Gastroesophageal sphincter (tissue), 3 donors: ENCODE measurements at regions not wholly inside any gene's neighbourhood (a gene's known extent, or its start where the extent isn't known, plus 50 kb on each side); places are given as distances from the start of the nearest gene placed in this dataset.

Source experiments
- POLR2A ChIP-seq, 2 donors: fragments of 450-650 bp; IDR thresholded peaks; one replicate each; pipeline ENCODE4 v1.6.1; 2017; ENCODE audit warnings: antibody characterized with exemption in 2 of 2, mild to moderate bottlenecking in 2 of 2, moderate library complexity in 1 of 2
- TF ChIP-seq, protein P1 (sequence below), 4 experiments: fragments of 200-600 bp in 2 of 4; fragments of 450-650 bp in 2 of 4; sonication (generic) in 1 of 4; IDR thresholded peaks; one replicate each; pipeline ENCODE4 v1.5.1; 2017 to 2019; ENCODE audit warnings: antibody characterized with exemption in 4 of 4, mild to moderate bottlenecking in 2 of 4, moderate library complexity in 2 of 4

DNA sequence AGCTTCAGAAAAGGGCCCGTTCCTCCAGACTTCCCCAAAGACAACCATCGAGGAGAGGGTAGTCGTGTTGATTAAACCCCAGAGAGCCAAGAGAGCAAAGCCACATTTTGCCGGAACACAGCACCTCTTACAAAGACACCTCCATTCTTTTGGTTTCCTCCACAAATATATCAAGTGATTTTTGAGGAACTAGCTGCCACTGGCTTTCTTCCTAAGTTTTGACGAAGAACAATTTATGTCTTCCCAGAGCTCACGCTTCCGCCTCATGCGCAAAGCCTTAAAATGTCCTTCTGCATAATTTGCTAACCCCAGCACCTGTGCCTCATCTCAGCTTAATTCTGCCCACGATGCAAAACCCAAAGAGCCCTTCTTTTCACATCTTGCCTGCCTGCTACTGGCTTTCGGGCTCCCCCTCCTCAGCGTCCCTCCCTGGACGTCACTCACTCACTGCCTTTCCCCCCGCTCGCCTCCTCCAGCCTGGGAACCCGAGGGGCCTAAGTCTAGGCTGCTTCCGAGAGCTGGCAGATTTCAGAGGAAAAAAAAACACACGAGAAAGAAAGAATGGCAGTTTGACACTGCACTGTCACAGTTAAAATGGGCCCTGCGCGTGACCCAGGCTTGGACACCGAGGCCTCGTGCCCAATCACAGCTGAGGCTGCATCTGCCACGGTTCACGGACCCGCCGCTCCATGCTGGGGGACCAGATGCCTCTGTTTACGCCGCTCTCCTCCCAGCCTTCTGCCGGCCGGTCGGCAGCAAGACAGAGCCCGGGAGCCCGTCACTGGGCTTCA is 77.6 kb upstream of the IFNAR2 start:
- TF ChIP-seq, protein P1, sequence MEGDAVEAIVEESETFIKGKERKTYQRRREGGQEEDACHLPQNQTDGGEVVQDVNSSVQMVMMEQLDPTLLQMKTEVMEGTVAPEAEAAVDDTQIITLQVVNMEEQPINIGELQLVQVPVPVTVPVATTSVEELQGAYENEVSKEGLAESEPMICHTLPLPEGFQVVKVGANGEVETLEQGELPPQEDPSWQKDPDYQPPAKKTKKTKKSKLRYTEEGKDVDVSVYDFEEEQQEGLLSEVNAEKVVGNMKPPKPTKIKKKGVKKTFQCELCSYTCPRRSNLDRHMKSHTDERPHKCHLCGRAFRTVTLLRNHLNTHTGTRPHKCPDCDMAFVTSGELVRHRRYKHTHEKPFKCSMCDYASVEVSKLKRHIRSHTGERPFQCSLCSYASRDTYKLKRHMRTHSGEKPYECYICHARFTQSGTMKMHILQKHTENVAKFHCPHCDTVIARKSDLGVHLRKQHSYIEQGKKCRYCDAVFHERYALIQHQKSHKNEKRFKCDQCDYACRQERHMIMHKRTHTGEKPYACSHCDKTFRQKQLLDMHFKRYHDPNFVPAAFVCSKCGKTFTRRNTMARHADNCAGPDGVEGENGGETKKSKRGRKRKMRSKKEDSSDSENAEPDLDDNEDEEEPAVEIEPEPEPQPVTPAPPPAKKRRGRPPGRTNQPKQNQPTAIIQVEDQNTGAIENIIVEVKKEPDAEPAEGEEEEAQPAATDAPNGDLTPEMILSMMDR (IDR thresholded peaks at IDR 0.05): no peak
- TF ChIP-seq POLR2A (IDR thresholded peaks at IDR 0.05): no peak
